HEK293T (cell line): ENCODE measurements at regions not wholly inside any gene's neighbourhood (a gene's known extent, or its start where the extent isn't known, plus 50 kb on each side); places are given as distances from the start of the nearest gene placed in this dataset.

Experiments used
- CTCF ChIA-PET: fragments of 350-600 bp; formaldehyde crosslinking; extraction: SDS; loops from one replicate; lab custom pipeline; 2021; ENCODE audit warnings: antibody characterized with exemption, inconsistent platforms; lab: Yijun Ruan, JAX
- POLR2A ChIA-PET: fragments of 350-600 bp; formaldehyde crosslinking; extraction: SDS; loops from one replicate; lab custom pipeline; 2020; ENCODE audit warnings: antibody characterized with exemption, inconsistent platforms; lab: Yijun Ruan, JAX
- DNase-seq: peaks from one replicate; pipeline ENCODE4 v3.0.0; 2012; ENCODE audit warnings: mixed read lengths; ENCODE audit errors: extremely low spot score
- ARNT ChIP-seq: fragments of 450-650 bp; IDR thresholded peaks from 2 replicates; pipeline ENCODE4 v1.6.1; 2017; ENCODE audit warnings: mild to moderate bottlenecking
- BHLHE40 ChIP-seq: fragments of 450-650 bp; IDR thresholded peaks from 2 replicates; pipeline ENCODE4 v1.6.1; 2016; ENCODE audit warnings: mild to moderate bottlenecking, moderate library complexity, borderline replicate concordance
- CTBP1 ChIP-seq: fragments of 450-650 bp; IDR thresholded peaks from 2 replicates; pipeline ENCODE4 v1.6.1; 2016; ENCODE audit warnings: borderline replicate concordance
- ELF4 ChIP-seq: fragments of 450-650 bp; IDR thresholded peaks from 2 replicates; pipeline ENCODE4 v1.6.1; 2017; ENCODE audit warnings: antibody characterized with exemption
- FOXA1 ChIP-seq: fragments of 450-650 bp; IDR thresholded peaks from 2 replicates; pipeline ENCODE4 v1.6.1; 2016; ENCODE audit warnings: mild to moderate bottlenecking
- FOXK2 ChIP-seq: fragments of 450-650 bp; IDR thresholded peaks from 2 replicates; pipeline ENCODE4 v1.6.1; 2016; ENCODE audit warnings: mild to moderate bottlenecking
- FOXM1 ChIP-seq: fragments of 450-650 bp; IDR thresholded peaks from 2 replicates; pipeline ENCODE4 v1.6.1; 2017; ENCODE audit warnings: mild to moderate bottlenecking, borderline replicate concordance
- HDGF ChIP-seq: fragments of 450-650 bp; IDR thresholded peaks from 2 replicates; pipeline ENCODE4 v1.6.1; 2017; ENCODE audit warnings: antibody characterized with exemption, borderline replicate concordance
- L3MBTL2 ChIP-seq: fragments of 450-650 bp; conservative IDR thresholded peaks from 2 replicates; pipeline ENCODE4 v1.6.1; 2016; ENCODE audit warnings: mild to moderate bottlenecking
- LEF1 ChIP-seq: fragments of 450-650 bp; IDR thresholded peaks from 2 replicates; pipeline ENCODE4 v1.6.1; 2017; ENCODE audit warnings: mild to moderate bottlenecking, borderline replicate concordance
- NFRKB ChIP-seq: fragments of 450-650 bp; IDR thresholded peaks from 2 replicates; pipeline ENCODE4 v1.6.1; 2016; ENCODE audit warnings: mild to moderate bottlenecking, moderate library complexity
- PKNOX1 ChIP-seq: fragments of 450-650 bp; IDR thresholded peaks from 2 replicates; pipeline ENCODE4 v1.6.1; 2016
- SP1 ChIP-seq: fragments of 450-650 bp; IDR thresholded peaks from 2 replicates; pipeline ENCODE4 v1.6.1; 2017
- SUZ12 ChIP-seq: fragments of 450-650 bp; IDR thresholded peaks from 2 replicates; pipeline ENCODE4 v1.6.1; 2016; ENCODE audit warnings: mild to moderate bottlenecking
- TARDBP ChIP-seq: fragments of 450-650 bp; IDR thresholded peaks from 2 replicates; pipeline ENCODE4 v1.6.1; 2016
- ZNF384 ChIP-seq: fragments of 450-650 bp; IDR thresholded peaks from 2 replicates; pipeline ENCODE4 v1.6.1; 2016

GRCh38 chr17:53912117-53912516, 89.4 kb downstream of the KIF2B start:
- TF ChIP-seq PKNOX1 = no peak
- TF ChIP-seq SP1 = no peak
- TF ChIP-seq BHLHE40 = no peak
- TF ChIP-seq CTBP1 = no peak
- TF ChIP-seq FOXA1 = no peak
- no peak for TF ChIP-seq LEF1
- TF ChIP-seq ZNF384 = no peak
- no peak for TF ChIP-seq HDGF
- no peak for TF ChIP-seq FOXM1
- no peak for TF ChIP-seq TARDBP
- TF ChIP-seq ELF4 = no peak
- no peak for TF ChIP-seq NFRKB
- ChIA-PET CTCF (no interaction called here), POLR2A (no interaction called here)
- no peak for DNase-seq

- TF ChIP-seq FOXA1 (no peak), FOXM1 (no peak), BHLHE40 (no peak), ZNF384 (no peak)
- DNase-seq = no peak
- CTCF ChIA-PET = no interaction called here
- POLR2A ChIA-PET = no interaction called here
Observed at GRCh38 chr17:53919356-53919755, 96.6 kb downstream of the KIF2B start.

GRCh38 chr17:53924530-53925455, 102.1 kb downstream of the KIF2B start:
- POLR2A ChIA-PET = no interaction called here
- CTCF ChIA-PET = interaction anchor here (0.7 kb wide), 1 partner anchor 986 kb away, joined by 3 read pairs; no protein-coding TSS in a partner anchor
- DNase-seq = no peak
- TF ChIP-seq ELF4 = no peak
- TF ChIP-seq CTBP1 = no peak

GRCh38 chr17:53932386-53932785, 109.7 kb downstream of the KIF2B start:
- DNase-seq = no peak
- POLR2A ChIA-PET = no interaction called here
- CTCF ChIA-PET = no interaction called here
- TF ChIP-seq FOXA1 = no peak
- no peak for TF ChIP-seq CTBP1
- TF ChIP-seq ELF4 = no peak
- no peak for TF ChIP-seq NFRKB
- no peak for TF ChIP-seq ARNT

- POLR2A ChIA-PET = no interaction called here
- TF ChIP-seq L3MBTL2 (no peak), FOXK2 (no peak), BHLHE40 (no peak), CTBP1 (no peak), ELF4 (no peak), FOXM1 (no peak)
- no peak for DNase-seq
- CTCF ChIA-PET = no interaction called here
Observed at GRCh38 chr17:53934931-53935330, 112.2 kb downstream of the KIF2B start.

GRCh38 chr17:53941231-53941630, 118.5 kb downstream of the KIF2B start:
- CTCF ChIA-PET = no interaction called here
- POLR2A ChIA-PET = no interaction called here
- DNase-seq = no peak
- TF ChIP-seq ARNT (no peak), FOXA1 (no peak), CTBP1 (no peak), HDGF (no peak), TARDBP (no peak), PKNOX1 (no peak), NFRKB (no peak), SP1 (no peak), BHLHE40 (no peak), ZNF384 (no peak), LEF1 (no peak), SUZ12 (no peak), ELF4 (no peak)

GRCh38 chr17:53942436-53942835, 119.7 kb downstream of the KIF2B start:
- POLR2A ChIA-PET = no interaction called here
- no peak for DNase-seq

More at GRCh38 chr17:53942436-53942835, 119.7 kb downstream of the KIF2B start:
- CTCF ChIA-PET = no interaction called here
- TF ChIP-seq FOXM1 (no peak), FOXK2 (no peak), ARNT (no peak), ELF4 (no peak), BHLHE40 (no peak), LEF1 (no peak), L3MBTL2 (no peak), NFRKB (no peak), TARDBP (no peak), HDGF (no peak), SUZ12 (no peak), CTBP1 (no peak), FOXA1 (no peak), ZNF384 (no peak), SP1 (no peak), PKNOX1 (no peak)
